Thymus (tissue), 11 donors: ENCODE measurements at regions not wholly inside any gene's neighbourhood (a gene's known extent, or its start where the extent isn't known, plus 50 kb on each side); places are given as distances from the start of the nearest gene placed in this dataset.

Experiments used
- DNase-seq, 9 donors: peaks; one replicate each; pipeline ENCODE4 v3.0.0-alpha.2; 2013; ENCODE audit warnings: low spot score in 9 of 9, low read depth in 6 of 9, missing footprints in 1 of 9
- H3K27ac ChIP-seq, 2 donors: one replicate each; pipeline ENCODE4 v1.5.1; 2013; ENCODE audit warnings: control low read depth in 1 of 2, low read depth in 1 of 2, low read length in 1 of 2, mild to moderate bottlenecking in 1 of 2, moderate library complexity in 1 of 2
- H3K27me3 ChIP-seq, 2 donors: one replicate each; pipeline ENCODE4 v1.5.1; 2013; ENCODE audit warnings: low read length in 1 of 2; ENCODE audit not compliant: control insufficient read depth in 2 of 2, insufficient read depth in 1 of 2
- H3K36me3 ChIP-seq, 2 donors: one replicate each; pipeline ENCODE4 v1.5.1; 2013; ENCODE audit warnings: low read length in 1 of 2, mild to moderate bottlenecking in 1 of 2, moderate library complexity in 1 of 2; ENCODE audit not compliant: control insufficient read depth in 2 of 2, insufficient read depth in 2 of 2
- H3K4me1 ChIP-seq, 2 donors: one replicate each; pipeline ENCODE4 v1.5.1; 2013; ENCODE audit warnings: low read length in 2 of 2; ENCODE audit not compliant: control insufficient read depth in 2 of 2, insufficient read depth in 2 of 2
- H3K4me3 ChIP-seq, 2 donors: one replicate each; pipeline ENCODE4 v1.5.1; 2013; ENCODE audit warnings: low read length in 2 of 2, control low read depth in 1 of 2, mild to moderate bottlenecking in 1 of 2
- H3K9me3 ChIP-seq, 2 donors: one replicate each; pipeline ENCODE4 v1.5.1; 2013; ENCODE audit warnings: low read length in 1 of 2, mild to moderate bottlenecking in 1 of 2; ENCODE audit not compliant: control insufficient read depth in 2 of 2, insufficient read depth in 1 of 2
- WGBS: extraction: QIAGEN DNeasy Blood & Tissue Kit; methylation state at CpG from one replicate; pipeline ENCODE4 v1.1.7; 2013; 5-methylcytosine and 5-hydroxymethylcytosine counted together
- donor health status: healthy.

- no peak overlapping the region for H3K27ac ChIP-seq
- no peak for DNase-seq
- no peak overlapping the region for H3K4me3 ChIP-seq
- peaks cover 0 to 43% of the 10 kb centered on the region in 2 donors for H3K27me3 ChIP-seq
- no peaks in the 10 kb centered on the region for H3K4me1 ChIP-seq
- WGBS, result 82% methylated on average over 18 of the region's 18 CpGs
- peaks cover 0 to 1% of the 10 kb centered on the region in 2 donors for H3K9me3 ChIP-seq
- no peaks in the 10 kb centered on the region for H3K36me3 ChIP-seq
Measured at GRCh38 chr16:86337138-86337537, 173.2 kb upstream of the FOXF1 start.

- DNase-seq, result no peak
- peaks cover 0 to 45% of the 10 kb centered on the region in 2 donors for H3K27me3 ChIP-seq
- peaks cover 0 to 1% of the 10 kb centered on the region in 2 donors for H3K9me3 ChIP-seq
- 84% methylated on average over 17 of the region's 17 CpGs for WGBS
- H3K4me3 ChIP-seq, result no peak overlapping the region
- no peak overlapping the region for H3K27ac ChIP-seq
- H3K36me3 ChIP-seq, result no peaks in the 10 kb centered on the region
- no peaks in the 10 kb centered on the region for H3K4me1 ChIP-seq
Measured at GRCh38 chr16:86337581-86338402, 172.5 kb upstream of the FOXF1 start.

- H3K4me3 ChIP-seq, result no peak overlapping the region
- H3K27me3 ChIP-seq, result peaks cover 2 to 48% of the 10 kb centered on the region in 2 donors
- peaks cover 0 to 1% of the 10 kb centered on the region in 2 donors for H3K9me3 ChIP-seq
- 85% methylated on average over 5 of the region's 5 CpGs for WGBS
- H3K27ac ChIP-seq, result no peak overlapping the region
- DNase-seq, result no peak
- no peaks in the 10 kb centered on the region for H3K36me3 ChIP-seq
- H3K4me1 ChIP-seq, result no peaks in the 10 kb centered on the region
Measured at GRCh38 chr16:86338403-86339115, 171.8 kb upstream of the FOXF1 start.

GRCh38 chr16:86342161-86342834 lies 168.0 kb upstream of the FOXF1 start:
- no peak overlapping the region for H3K4me3 ChIP-seq
- H3K9me3 ChIP-seq, result peaks cover 0 to under 1% of the 10 kb centered on the region in 2 donors
- no peak overlapping the region for H3K27ac ChIP-seq
- WGBS, result 71% methylated on average over 6 of the region's 6 CpGs
- peaks cover 2 to 46% of the 10 kb centered on the region in 2 donors for H3K27me3 ChIP-seq
- DNase-seq, result no peak
- no peaks in the 10 kb centered on the region for H3K4me1 ChIP-seq
- no peaks in the 10 kb centered on the region for H3K36me3 ChIP-seq

GRCh38 chr16:86343027-86343795 lies 167.1 kb upstream of the FOXF1 start:
- no peaks in the 10 kb centered on the region for H3K9me3 ChIP-seq
- no peak overlapping the region for H3K4me3 ChIP-seq
- no peaks in the 10 kb centered on the region for H3K36me3 ChIP-seq
- no peak for DNase-seq
- H3K27me3 ChIP-seq, result peaks cover 2 to 49% of the 10 kb centered on the region in 2 donors
- H3K4me1 ChIP-seq, result no peaks in the 10 kb centered on the region
- H3K27ac ChIP-seq, result no peak overlapping the region
- 32% methylated on average over 25 of the region's 25 CpGs for WGBS

GRCh38 chr16:86343796-86344585 lies 166.3 kb upstream of the FOXF1 start:
- Histone ChIP-seq H3K27me3 (peaks cover 2 to 49% of the 10 kb centered on the region in 2 donors), H3K4me3 (no peak overlapping the region), H3K27ac (no peak overlapping the region), H3K9me3 (no peaks in the 10 kb centered on the region), H3K4me1 (no peaks in the 10 kb centered on the region), H3K36me3 (no peaks in the 10 kb centered on the region)
- DNase-seq, result no peak
- WGBS, result 18% methylated on average over 10 of the region's 10 CpGs

- peaks cover 2 to 53% of the 10 kb centered on the region in 2 donors for H3K27me3 ChIP-seq
- no peaks in the 10 kb centered on the region for H3K4me1 ChIP-seq
- no peak overlapping the region for H3K4me3 ChIP-seq
- DNase-seq, result no peak
- H3K36me3 ChIP-seq, result no peaks in the 10 kb centered on the region
- H3K9me3 ChIP-seq, result no peaks in the 10 kb centered on the region
- H3K27ac ChIP-seq, result no peak overlapping the region
- WGBS, result 78% methylated on average over 7 of the region's 7 CpGs
Measured at GRCh38 chr16:86344586-86344871, 165.8 kb upstream of the FOXF1 start.

GRCh38 chr16:86344881-86345280 lies 165.4 kb upstream of the FOXF1 start:
- peaks cover 2 to 55% of the 10 kb centered on the region in 2 donors for H3K27me3 ChIP-seq
- H3K27ac ChIP-seq, result no peak overlapping the region
- H3K4me1 ChIP-seq, result no peaks in the 10 kb centered on the region

More at GRCh38 chr16:86344881-86345280, 165.4 kb upstream of the FOXF1 start:
- no peaks in the 10 kb centered on the region for H3K36me3 ChIP-seq
- no peak overlapping the region for H3K4me3 ChIP-seq
- no peaks in the 10 kb centered on the region for H3K9me3 ChIP-seq
- 66% methylated on average over 5 of the region's 5 CpGs for WGBS
- DNase-seq, result no peak
